ENCODE measurements at regions not wholly inside any gene's neighbourhood (a gene's known extent, or its start where the extent isn't known, plus 50 kb on each side); places are given as distances from the start of the nearest gene placed in this dataset.

- CTCF ChIA-PET = interaction anchor here (1.1 kb wide), 1 partner anchor 12 kb away, joined by 3 read pairs; no protein-coding TSS in a partner anchor
- no peak for DNase-seq (ENCODE audit: extremely low spot score)
- POLR2A ChIA-PET = no interaction called here
- no peak for TF ChIP-seq CTCF (IDR thresholded peaks at IDR 0.05; ENCODE audit: control extremely low read depth, extremely low read depth, low read depth, missing control alignments)
These were observed 287.5 kb upstream of the CNTN6 start for GRCh38 chr3:805326-805725.

DNA sequence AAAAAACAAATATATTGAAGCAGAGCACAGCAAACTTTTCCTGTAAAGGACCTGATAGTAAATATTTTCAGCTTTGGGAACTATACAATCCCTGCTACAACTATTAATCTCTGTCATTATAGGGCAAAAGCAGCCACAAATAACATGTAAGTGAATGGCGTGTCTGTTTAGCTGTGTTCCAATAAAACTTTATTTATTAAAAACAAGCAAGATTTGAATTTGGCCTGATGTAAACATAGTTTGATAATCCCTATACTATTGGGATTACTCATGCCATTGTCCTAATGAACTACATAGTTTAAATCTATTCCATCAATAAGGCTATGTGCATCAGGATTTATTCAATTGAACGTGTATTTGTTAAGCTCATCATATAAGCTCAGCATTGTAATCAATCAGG is 286.8 kb upstream of the CNTN6 start:
- ChIA-PET POLR2A (no interaction called here), CTCF (no interaction called here)
- no peak for DNase-seq (ENCODE audit: extremely low spot score)
- no peak for TF ChIP-seq CTCF (IDR thresholded peaks at IDR 0.05; ENCODE audit: control extremely low read depth, extremely low read depth, low read depth, missing control alignments)

DNA sequence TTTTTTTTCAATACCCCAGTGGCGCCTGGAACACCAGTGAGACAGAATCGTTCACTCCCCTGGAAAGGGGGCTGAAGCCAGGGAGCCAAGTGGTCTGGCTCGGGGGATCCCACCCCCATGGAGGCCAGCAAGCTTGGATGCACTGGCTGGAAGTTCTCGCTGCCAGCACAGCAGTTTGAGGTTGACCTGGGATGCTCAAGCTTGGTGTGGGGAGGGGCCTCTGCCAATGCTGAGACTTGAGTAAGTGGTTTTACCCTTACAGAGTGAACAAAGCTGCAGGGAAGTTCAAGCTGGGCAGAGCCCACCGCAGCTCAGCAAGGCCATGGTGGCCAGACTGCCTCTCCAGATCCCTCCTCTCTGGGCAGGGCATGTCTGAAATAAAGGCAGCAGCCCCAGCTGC is 276.2 kb upstream of the CNTN6 start:
- ChIA-PET CTCF (interaction anchor here (0.8 kb wide), 1 partner anchor 12 kb away, joined by 3 read pairs; no protein-coding TSS in a partner anchor), POLR2A (no interaction called here)
- no peak for TF ChIP-seq CTCF (IDR thresholded peaks at IDR 0.05; ENCODE audit: control extremely low read depth, extremely low read depth, low read depth, missing control alignments)
- no peak for DNase-seq (ENCODE audit: extremely low spot score)

DNA sequence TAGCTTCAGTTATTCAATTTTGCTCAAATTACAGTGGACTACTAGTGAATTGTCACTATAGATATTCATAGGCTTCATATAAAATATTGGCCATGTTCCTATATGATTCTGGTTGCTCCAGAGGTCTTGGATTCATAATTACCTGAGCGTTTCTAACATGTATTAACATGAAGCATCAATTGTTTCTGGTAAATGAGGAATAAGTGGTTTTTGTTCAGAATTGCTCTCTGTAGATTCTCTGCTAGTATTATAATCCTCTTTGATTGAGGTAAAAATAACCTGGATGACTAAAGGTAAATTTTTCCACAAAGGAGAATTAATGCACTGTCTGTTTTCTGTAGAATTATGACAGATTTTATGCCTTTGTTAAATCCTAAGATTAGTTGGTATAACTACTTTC is 258.1 kb upstream of the CNTN6 start:
- CTCF ChIA-PET = no interaction called here
- no peak for TF ChIP-seq CTCF (IDR thresholded peaks at IDR 0.05; ENCODE audit: control extremely low read depth, extremely low read depth, low read depth, missing control alignments)
- no peak for DNase-seq (ENCODE audit: extremely low spot score)
- POLR2A ChIA-PET = no interaction called here

GRCh38 chr3:835096-835495 is 257.7 kb upstream of the CNTN6 start:
- POLR2A ChIA-PET = no interaction called here
- no peak for TF ChIP-seq CTCF (IDR thresholded peaks at IDR 0.05; ENCODE audit: control extremely low read depth, extremely low read depth, low read depth, missing control alignments)
- CTCF ChIA-PET = no interaction called here
- DNase-seq (ENCODE audit: extremely low spot score) = no peak

DNA sequence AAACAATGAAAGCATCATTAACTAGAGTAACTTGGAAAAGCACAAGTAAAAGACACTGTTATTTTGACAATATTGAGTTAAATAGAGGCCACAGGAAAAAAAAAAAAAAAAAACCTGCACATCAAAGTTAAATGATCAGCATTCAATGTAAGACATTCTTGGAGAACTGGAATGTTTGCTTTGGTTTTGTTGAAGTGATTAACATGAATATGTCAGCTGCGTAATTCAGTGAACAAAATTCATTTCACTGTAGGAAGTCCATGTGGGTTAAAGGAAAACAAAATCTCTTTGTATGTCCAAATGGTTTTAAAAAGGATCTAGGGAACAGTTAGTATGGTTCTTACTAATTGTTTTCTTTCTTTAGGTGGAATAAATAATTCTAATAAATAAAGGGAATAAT is 252.8 kb upstream of the CNTN6 start:
- no peak for TF ChIP-seq CTCF (IDR thresholded peaks at IDR 0.05; ENCODE audit: control extremely low read depth, extremely low read depth, low read depth, missing control alignments)
- DNase-seq (ENCODE audit: extremely low spot score) = no peak
- ChIA-PET CTCF (no interaction called here), POLR2A (no interaction called here)

Data from GM10248 (cell line).